ENCODE measurements at regions not wholly inside any gene's neighbourhood (a gene's known extent, or its start where the extent isn't known, plus 50 kb on each side); places are given as distances from the start of the nearest gene placed in this dataset.

DNA sequence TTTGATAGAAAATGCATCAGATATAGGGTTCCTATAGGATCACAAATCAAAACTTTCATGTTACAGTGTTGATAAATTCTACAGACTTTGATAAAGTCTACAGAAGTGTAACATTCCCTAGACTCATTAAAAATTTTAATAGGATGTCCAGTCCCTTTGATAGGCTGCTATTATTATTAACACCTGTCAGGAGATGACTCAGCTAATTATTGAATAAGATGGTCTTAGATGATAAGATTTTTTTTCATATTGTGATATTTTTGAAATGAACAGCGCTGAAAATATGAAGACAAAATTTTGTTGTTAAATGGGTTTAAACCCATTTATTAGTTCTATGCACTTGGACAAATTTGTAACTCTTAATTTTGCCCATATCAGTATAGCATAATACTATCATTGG lies 356.8 kb upstream of the SLITRK1 start:
- TF ChIP-seq, protein P1, sequence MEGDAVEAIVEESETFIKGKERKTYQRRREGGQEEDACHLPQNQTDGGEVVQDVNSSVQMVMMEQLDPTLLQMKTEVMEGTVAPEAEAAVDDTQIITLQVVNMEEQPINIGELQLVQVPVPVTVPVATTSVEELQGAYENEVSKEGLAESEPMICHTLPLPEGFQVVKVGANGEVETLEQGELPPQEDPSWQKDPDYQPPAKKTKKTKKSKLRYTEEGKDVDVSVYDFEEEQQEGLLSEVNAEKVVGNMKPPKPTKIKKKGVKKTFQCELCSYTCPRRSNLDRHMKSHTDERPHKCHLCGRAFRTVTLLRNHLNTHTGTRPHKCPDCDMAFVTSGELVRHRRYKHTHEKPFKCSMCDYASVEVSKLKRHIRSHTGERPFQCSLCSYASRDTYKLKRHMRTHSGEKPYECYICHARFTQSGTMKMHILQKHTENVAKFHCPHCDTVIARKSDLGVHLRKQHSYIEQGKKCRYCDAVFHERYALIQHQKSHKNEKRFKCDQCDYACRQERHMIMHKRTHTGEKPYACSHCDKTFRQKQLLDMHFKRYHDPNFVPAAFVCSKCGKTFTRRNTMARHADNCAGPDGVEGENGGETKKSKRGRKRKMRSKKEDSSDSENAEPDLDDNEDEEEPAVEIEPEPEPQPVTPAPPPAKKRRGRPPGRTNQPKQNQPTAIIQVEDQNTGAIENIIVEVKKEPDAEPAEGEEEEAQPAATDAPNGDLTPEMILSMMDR (IDR thresholded peaks at IDR 0.05; ENCODE audit: borderline replicate concordance, control extremely low read depth, extremely low read depth, insufficient read depth, missing control alignments): no peak
- DNase-seq (ENCODE audit: low spot score): no peak
- in situ Hi-C loops (cut with MboI; ENCODE audit: low sequenced_read_pairs, unreplicated experiment): no loop called here

DNA sequence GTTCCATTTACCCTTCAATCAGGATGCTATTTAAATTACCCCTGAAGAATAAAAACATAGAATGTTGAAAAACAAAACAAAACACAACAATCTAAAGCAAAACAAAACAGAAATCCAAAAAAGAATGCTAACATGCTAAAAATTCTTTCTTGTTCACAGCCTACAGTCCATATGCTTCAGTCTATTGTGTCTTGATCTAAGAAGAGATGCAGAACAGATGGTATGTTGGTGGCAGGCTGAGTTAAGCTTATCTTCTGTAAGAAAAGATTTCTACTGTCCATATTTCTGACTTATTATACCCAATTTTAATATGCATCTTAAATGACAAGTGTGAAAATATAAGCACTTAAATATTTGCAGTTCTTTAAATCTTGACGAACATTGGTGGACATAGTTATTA lies 356.1 kb upstream of the SLITRK1 start:
- in situ Hi-C loops (cut with MboI; ENCODE audit: low sequenced_read_pairs, unreplicated experiment): no loop called here
- TF ChIP-seq, protein P1 (IDR thresholded peaks at IDR 0.05; ENCODE audit: borderline replicate concordance, control extremely low read depth, extremely low read depth, insufficient read depth, missing control alignments): no peak
- DNase-seq (ENCODE audit: low spot score): no peak

DNA sequence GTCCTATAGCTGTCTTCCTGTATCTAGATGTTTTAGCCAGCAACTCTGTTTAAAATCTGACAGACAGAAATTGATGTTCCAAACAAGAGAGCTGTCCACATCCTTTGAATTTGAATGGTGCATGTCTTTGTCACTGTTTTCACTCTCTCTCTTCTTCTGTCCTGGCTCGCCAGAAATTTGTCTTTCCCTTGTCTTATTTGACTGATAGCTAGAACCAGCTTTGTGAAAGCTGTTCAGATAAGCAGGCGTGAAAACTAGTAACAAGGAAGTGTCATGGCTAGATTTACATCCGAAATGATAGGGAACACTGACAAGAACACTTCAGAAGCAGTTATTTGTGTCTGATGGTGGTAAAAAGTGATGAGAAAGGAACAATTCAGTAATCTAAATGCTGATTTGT lies 354.9 kb upstream of the SLITRK1 start:
- in situ Hi-C loops (cut with MboI; ENCODE audit: low sequenced_read_pairs, unreplicated experiment): no loop called here

DNA sequence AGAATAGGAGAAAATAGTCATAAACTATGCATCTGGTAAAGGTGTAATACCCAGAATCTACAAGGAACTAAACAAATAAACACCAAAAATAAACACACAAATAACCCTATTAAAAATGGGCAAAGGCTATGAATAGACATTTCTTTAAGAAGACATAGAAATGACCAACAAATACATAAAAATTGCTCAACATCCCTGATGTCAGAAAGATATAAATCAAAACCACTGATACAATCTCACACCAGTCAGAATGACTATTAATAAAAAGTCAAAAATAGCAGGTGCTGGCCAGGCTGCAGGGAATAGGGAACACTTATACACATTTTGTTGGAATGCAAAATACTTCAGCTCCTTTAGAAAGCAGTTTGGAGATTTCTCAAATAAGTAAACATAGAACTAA lies 352.1 kb upstream of the SLITRK1 start:
- in situ Hi-C loops (cut with MboI; ENCODE audit: low sequenced_read_pairs, unreplicated experiment): no loop called here
- DNase-seq (ENCODE audit: low spot score): no peak
- TF ChIP-seq, protein P1 (IDR thresholded peaks at IDR 0.05; ENCODE audit: borderline replicate concordance, control extremely low read depth, extremely low read depth, insufficient read depth, missing control alignments): no peak

More for the DNA sequence above, 354.9 kb upstream of the SLITRK1 start:
- TF ChIP-seq, protein P1 (IDR thresholded peaks at IDR 0.05; ENCODE audit: borderline replicate concordance, control extremely low read depth, extremely low read depth, insufficient read depth, missing control alignments): no peak
- no peak for DNase-seq (ENCODE audit: low spot score)

DNA sequence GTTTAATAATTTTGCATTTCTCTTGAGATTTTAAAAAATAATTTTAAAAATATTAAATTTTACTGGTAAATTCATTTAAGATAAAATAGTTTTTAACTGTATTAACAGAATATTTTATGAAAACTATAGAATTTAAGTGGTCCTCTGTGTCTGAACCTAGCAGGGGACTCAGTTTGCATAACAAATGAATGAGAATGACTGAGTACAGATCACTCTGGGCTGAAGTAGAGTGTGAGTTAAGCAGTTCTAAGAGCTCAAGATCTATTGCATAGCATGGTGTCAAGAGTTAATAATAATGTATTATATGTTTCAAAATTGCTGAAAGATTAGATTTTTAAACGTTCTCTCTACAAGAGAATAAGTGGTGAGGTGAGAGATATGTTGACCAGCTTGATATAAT lies 348.3 kb upstream of the SLITRK1 start:
- TF ChIP-seq, protein P1 (IDR thresholded peaks at IDR 0.05; ENCODE audit: borderline replicate concordance, control extremely low read depth, extremely low read depth, insufficient read depth, missing control alignments): no peak
- no peak for DNase-seq (ENCODE audit: low spot score)
- in situ Hi-C loops (cut with MboI; ENCODE audit: low sequenced_read_pairs, unreplicated experiment): no loop called here

DNA sequence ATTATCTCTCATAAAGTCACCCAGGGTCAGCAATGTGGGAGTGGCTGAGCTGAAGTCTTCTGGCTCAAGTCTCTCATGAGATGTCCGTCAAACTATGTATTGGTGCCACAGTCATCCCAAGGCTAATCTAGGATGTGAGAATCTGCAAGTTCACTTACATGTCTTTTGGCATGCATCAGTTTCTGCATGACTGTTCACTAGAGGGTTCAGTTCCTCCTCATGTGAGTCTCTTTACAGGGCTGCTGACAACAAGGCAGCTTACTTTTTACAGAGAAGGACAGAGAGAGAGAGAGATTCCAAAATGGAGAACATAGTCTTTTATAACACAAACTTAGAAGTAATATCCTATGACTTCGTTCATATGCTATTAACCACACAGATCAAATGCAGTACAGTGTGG lies 328.8 kb upstream of the SLITRK1 start:
- DNase-seq (ENCODE audit: low spot score): no peak
- TF ChIP-seq, protein P1 (IDR thresholded peaks at IDR 0.05; ENCODE audit: borderline replicate concordance, control extremely low read depth, extremely low read depth, insufficient read depth, missing control alignments): no peak
- in situ Hi-C loops (cut with MboI; ENCODE audit: low sequenced_read_pairs, unreplicated experiment): no loop called here

All from GM13976 (cell line).